Forelimb muscle (tissue), 1 donor: ENCODE measurements at regions not wholly inside any gene's neighbourhood (a gene's known extent, or its start where the extent isn't known, plus 50 kb on each side); places are given as distances from the start of the nearest gene placed in this dataset.
"Not testable (repeated sequence)": the region's sequence is repeated elsewhere in the genome, so short reads cannot be mapped to it uniquely, and the experiment has no call there.

Experiments used
- DNase-seq: peaks from one replicate; pipeline ENCODE4 v3.0.0-alpha.2; 2013; ENCODE audit warnings: low read depth

DNA sequence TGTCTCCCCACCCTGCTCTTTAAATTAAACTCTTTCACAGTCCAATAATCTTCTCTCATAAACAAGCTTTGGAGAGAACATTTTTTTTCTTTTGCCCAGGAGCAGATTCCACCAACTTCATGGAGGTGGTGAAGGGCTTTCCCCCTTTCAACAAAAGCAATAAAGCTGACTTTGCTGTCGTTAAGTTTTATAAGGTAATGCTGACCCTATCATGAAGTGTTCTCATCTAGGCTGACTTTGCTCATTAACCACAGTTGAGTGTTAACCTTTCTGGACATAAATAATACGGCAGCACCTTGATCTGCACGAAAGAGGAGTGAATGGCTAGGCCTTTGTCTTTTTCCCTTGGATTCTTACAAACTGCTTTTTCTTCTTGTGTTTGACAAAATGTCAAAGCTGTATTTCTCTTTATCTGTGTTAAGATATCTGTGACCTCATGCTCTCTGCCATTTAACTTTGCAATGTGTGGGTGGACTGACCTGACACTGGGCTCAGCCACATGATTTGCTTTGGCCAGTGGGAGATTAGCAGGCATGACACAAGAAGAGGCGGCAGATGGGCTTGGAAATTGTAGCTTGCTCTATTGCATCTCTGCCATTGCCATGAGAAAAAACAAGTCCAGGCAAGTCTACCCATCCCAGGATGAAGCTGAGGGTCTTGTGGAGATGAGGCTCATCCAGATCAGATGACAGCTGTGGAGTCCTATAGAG is 470.9 kb upstream of the CCDC196 start:
- no peak for DNase-seq

DNA sequence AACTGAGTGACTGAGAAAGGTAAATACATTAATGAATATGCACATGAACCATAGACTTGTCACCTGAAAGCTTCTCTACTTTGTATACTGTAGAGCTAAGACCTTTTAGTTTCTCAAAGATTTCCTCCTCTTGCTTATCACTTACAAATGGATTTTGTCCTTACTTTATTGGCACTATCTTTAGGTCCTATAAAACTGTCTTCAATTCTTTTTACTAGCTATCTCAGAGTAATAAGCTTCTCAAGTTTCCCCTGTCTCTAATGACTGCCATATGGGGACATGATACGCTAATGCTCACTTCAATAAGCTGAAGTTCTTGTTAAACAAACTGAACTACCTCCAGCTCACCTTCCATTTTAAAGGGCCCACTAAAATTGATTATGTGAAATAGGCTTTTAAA is 468.2 kb upstream of the CCDC196 start:
- DNase-seq: no peak

DNA sequence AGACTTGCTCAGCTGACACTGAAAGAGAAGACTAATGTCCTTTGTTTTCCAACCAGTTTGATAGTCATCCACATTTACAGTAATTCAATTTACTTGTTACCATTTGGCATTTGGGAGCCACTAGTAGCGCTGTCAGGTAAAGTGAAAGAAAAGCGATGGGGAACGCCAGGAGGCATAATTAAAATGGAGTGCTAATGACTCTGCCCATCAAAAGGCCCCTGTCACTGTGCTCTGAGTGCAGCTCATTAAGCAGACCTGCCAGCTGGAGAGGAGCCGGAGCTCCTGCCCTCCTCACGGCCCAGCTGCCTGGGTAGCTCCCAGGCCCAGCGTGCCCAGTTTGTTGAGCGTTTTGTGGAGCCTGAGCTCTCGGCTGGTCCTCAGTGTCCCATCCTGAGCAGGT is 463.6 kb upstream of the CCDC196 start:
- no peak for DNase-seq

DNA sequence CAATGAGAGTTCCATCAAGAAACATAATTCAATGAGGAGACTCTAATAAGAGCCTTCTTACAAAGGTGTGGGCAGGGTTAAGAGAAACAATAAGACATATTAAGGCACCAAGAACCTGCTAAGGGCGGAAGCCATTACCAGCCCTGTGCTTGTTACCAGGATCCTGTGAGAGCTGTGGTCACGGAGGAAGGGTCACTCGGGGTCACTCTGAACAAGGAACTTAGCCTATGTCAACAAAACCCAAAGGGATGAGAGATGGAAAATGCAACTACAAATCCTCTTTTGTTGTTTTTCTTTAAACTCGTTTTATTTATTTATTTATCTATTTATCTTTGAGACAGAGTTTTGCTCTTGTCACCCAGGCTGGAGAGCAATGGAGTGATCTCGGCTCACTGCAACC is 460.4 kb upstream of the CCDC196 start:
- DNase-seq: no peak

DNA sequence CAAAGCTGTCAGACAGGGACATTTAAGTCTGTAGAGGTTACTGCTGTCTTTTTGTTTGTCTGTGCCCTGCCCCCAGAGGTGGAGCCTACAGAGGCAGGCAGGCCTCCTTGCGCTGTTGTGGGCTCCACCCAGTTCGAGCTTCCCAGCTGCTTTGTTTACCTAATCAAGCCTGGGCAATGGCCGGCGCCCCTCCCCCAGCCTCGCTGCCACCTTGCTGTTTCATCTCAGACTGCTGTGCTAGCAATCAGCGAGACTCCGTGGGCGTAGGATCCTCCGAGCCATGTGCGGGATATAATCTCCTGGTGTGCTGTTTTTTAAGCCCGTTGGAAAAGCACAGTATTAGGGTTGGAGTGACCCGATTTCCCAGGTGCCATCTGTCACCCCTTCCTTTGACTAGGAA is 454.2 kb upstream of the CCDC196 start:
- not testable (repeated sequence) for DNase-seq

DNA sequence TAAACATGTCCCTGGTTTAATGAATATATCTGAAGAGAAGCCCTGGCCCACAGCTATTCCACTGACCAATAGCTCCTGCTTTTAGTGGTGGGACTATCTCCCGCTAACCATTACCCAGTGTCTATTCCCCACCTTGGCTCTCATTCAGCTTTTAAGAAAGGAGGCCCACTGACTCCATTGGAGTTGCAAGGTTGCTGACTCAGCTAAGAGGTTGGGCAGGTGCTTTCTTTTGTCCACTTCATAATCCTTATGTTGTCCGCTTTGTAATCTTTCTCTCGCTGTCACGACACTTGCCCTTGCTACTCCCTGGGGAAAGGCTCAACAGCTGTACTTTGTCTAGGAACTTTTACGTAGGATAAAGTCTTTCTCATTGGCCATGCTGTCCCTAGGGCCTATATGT is 453.4 kb upstream of the CCDC196 start:
- no peak for DNase-seq

DNA sequence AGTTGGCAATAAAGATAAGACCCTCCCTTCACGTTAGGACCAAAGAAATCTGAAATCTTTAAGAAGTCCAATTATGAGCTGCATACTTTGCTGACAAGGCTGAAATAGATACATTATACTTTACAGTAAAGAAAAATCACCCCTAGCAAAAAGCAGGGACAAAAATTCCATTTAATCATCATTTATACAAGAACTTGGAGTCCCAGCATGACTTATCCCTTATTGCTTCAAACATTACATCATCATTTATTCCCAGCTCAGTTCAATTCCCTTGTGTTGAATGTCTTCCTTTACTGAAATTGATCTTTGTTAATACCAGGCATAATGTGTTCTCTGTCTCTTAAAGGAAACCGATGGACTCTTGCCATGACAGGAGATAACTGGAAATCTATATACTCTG is 449.6 kb upstream of the CCDC196 start:
- DNase-seq: no peak

DNA sequence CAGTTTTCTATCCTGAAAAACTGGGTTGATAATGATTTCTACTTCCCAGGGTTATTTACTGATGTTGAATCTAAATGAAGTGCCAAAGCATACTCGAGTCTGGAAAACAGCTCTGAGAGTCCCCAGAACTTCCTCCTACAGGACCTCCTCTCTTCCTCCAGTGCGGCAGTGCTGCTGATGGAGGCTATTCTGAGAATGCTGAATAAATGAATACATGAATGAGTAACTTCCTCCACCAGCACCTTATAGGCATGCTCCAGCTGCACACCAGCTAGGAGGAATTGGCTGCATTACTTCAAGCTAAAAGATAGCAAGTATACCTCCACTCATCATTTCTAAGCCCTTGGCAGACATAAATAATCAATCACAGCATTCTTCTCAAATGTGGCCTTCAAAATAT is 448.8 kb upstream of the CCDC196 start:
- DNase-seq: no peak

DNA sequence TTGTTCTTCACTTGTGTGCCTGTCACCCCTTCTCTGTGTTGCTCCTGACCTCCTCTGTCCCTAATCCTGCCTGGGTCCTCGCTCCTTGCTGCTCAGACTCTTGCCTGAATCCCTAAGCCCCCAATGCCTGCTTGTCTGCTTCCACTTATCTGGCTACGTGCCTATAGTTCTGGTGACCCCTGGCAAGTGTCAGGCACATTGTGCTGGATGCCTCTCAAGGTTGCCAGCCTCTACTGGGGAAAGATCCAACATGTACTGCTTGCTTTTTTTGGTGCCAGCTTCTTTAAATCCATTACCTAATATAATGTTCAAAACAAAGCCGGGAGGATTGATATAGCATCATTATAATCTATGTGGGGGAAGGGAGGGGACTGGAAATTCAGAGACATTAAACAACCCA is 448.0 kb upstream of the CCDC196 start:
- DNase-seq: no peak

DNA sequence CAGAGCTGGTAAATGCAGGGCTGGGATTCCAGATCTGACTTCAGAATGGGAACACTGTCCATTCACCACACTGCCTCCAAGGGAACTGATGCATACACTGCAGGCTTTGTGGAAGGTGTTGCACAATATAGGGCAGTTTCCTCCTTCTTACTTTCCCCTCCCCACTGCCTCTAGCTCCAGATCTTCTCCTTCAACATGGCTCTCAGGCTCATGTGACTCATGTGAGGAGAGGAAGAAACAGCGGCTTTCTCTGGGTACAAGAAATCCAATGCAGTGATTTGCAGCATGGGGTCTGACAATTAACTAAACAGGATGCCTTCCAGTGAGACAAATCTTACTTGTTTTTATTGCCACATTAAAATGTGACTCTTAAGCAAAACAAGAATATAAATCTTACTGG is 447.6 kb upstream of the CCDC196 start:
- DNase-seq: no peak

DNA sequence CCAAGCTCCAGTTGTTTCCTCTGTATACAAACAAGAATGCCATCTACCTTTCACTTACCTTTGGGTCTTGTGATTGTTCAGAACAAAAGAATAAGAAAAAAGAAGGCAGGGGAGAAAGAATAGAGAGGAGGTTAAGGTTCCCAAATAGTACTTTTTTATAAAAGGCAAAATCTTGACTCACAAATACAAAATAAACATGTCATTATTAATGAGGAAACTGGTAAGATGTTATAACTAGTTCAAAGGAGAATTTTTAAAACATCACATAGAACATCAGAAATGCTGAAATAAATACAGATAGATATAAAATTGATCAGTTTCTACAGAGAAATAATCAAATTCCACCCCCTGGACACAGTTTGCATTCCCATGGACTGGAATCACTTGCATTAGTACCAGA is 446.7 kb upstream of the CCDC196 start:
- no peak for DNase-seq

DNA sequence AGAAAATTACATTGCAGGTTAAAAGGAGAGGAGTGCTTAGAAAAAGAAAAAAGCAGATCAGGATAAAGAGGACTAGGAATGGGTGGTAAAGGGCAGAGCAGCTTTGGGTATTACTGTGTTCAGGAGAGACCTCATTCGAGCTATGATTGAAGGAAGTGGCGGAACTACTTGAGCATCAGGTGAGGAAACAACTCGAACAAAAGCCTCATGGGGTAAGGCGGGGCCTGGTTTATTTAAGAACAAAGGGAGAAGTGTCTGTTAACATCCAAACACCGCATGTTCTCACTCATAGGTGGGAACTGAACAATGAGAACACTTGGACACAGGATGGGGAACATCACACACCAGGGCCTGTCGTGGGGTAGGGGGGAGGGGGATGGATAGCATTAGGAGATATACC is 444.6 kb upstream of the CCDC196 start:
- no peak for DNase-seq

DNA sequence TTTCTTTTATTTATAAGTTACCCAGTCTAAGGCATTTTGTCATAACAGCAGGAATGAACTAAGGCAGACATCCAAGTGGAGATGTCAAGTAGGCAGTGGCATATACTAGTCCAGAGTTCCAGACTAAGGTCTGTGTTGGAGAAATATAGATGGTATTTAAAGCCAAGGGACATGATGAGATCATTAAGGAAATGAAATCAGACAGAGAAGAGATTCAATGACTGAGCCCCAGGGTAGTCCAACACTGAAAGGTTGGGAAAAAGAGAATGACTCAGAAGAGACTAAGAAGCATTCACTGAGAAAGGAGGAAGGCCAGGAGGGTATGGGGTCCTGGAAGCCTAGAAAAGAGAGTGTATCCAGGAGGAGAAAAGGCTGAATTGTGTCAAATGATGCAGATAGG is 442.2 kb upstream of the CCDC196 start:
- no peak for DNase-seq

DNA sequence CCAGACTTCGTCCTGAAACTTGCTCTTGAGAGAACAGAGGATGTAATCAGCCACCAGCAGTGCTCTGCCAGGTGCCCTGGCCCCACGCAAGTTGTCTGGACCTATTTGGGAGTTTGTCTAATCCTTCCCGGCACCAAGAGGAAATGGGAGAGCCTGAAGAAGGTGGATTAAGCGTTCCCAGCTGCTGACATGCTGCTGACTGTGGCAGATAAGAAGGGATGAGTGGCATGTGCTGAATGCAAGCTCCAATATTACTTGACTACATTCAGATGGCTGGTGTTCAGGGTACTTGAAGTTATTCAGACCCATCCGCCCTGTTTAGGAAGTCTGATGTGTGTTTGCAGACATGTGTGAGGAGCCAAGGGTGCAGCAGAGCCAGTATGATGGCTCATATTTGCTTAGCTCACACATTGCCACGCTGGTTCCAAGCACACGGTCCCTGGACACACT is 440.6 kb upstream of the CCDC196 start:
- no peak for DNase-seq

DNA sequence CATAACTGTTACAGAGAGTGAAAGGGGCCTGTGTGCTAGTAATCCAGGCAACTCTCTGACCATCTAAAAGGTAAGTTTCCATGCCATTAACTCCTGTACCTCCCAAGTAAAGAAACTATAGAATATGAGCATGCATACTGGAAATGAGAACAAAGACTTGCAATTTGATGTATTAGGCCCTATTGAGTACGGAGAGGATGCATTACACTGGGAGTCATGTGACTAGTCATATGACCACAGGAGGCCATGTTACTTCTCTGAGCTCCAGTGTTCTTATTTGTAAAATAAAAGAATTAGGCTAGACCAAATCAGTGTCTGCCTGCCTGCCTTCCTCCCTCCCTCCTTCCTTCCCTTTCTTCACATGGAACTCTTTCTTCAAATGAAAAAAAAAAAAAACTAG is 440.1 kb upstream of the CCDC196 start:
- no peak for DNase-seq

DNA sequence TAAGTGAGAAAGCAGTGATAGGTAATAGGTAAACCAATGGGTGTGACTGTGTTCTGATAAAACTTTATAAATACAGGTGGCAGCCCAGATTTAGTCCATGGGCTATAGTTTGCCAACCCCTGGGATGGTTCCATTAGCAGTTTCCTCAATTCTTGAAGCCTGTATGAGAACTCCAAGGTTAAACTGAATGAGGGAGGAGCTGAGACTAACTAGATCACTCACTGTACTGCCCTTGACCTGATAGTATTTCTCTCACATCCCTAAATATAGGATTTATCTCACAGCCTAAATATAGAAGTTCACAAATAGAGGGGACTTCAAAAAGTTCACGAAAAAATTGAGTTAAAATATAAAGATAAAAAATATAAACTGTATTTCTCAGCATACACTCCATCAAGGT is 439.6 kb upstream of the CCDC196 start:
- DNase-seq: no peak

DNA sequence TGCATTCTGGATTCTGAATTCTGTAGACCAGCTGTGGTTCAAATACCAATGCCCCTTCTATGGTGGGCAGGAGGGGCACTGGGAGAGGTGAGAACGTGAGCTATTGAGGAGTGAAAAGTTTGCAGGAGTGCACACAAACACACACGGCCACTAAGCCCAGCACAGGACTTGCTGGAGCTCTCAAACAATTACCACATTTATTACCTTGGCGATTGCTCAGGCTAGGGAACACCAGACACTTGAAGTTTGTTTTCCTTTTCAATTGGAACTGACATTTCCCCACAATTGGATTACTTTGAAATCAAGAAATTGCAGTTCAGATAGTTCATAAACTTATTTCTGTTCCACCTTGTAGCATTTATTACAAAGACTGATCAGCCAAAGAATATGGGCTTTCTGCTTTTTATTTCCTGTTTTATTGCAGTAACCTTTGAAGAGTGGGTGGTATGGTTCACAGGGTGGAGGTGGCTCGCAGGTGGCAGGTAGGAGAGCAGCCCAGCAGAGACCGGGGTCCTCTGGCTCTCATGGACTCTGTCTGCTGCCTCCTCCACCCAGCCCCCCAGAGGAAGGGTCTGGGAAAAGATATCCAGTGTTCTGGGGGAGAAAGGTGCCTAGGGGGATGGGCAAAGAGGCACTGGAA is 429.8 kb upstream of the CCDC196 start:
- no peak for DNase-seq

DNA sequence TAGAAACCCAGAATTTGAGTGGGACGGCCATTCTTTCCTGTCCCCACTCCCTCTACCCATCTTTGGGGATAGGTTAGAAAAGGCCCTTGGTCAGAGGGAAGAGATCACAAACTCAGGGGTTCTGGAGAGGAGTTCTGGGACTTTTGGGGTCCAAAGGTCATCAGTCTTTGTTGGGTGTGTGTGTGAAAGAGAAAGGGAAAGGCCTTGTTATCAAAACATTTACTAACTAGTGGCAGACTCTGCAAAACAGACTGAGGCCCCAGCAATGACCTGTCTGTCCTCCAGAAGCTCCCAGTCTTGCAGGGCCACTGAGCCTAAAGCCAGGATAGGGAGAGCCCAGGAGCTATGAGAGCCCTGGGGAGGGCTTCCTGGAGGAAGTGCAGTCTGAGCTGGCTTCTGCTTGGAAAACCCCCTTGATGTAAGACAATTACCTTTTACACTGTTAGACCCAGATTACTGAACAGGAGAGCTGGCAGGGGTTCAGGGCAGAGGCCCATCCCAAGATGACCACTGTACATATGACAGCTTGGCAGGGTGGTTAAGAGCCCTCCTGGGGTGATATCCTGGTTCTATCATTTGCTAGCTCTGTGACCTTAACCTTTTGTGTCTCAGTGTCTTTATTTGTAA is 429.1 kb upstream of the CCDC196 start:
- no peak for DNase-seq

DNA sequence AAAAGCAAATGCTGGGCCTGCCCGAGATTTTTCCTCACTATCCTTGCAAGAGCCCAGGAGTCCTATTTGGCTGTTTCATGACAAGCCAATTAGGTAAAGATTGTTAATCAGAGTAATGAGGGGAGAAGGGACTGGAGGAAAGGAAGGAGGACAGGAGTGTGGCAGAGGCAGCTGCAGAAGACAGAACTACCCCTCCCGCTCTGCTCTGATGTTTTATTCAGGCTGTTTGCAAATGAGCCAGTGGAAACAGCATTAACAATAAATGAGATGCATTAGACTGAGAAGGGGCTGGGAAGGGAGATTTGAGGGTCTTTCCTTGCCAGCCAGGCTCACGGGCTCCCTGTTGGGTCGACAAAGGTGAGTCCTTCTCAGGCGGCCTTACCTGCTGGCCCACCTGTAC is 421.0 kb upstream of the CCDC196 start:
- no peak for DNase-seq

DNA sequence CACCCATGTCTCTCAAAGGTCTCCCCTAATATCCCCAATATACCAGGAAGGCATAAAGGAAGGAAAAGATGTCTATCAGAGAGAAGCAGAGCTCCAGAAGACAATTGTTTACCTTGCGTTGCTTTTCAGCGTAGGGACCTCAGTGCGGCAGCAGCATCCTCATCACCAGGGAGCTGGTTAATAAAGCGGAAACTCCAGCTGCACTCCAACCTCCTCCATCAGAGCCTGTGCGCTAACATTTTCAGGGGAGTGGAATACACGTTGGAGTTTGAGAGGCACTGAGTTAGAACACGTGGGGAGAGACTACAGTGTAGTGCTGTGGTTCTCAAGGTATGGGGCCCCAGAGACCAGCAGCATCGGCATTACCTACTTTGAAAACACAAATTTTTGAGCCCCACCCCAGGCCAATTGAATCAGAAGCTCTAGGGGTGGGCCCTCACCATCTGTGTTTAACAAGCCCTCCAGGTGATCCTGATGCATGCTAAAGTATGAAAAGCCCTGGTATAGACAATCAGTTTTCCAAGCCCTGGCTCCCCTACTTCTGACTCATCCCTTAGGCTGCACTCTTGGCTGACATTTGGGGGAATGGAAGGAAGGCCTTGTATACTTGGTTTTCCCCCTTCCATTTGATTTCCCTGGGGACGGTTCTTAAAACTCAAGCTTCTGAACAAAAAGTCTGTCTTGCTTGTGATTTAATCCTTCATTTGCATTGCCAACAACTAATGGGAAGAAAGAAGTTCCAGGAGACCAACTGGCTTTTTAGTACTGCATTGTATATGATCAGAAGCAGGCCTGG is 419.0 kb upstream of the CCDC196 start:
- DNase-seq: no peak

DNA sequence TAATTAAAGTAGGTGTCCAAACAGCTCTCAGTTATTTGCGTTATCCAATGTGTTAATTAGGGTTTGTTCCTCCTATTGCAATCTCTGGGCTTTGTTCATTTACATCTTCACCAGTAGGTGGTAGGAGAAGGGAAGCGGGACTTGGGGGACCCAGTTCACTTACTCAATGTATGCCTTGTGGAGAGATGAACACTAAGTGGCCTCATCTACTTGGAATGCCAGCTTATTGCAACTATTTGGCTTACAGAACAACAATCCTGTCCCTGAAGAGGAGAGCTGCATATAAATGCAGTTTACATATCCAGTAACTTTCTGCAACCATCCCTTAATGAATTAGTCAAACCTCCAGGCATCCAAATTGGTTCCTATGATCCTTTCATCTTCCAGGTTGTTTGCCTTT is 417.1 kb upstream of the CCDC196 start:
- DNase-seq: no peak

DNA sequence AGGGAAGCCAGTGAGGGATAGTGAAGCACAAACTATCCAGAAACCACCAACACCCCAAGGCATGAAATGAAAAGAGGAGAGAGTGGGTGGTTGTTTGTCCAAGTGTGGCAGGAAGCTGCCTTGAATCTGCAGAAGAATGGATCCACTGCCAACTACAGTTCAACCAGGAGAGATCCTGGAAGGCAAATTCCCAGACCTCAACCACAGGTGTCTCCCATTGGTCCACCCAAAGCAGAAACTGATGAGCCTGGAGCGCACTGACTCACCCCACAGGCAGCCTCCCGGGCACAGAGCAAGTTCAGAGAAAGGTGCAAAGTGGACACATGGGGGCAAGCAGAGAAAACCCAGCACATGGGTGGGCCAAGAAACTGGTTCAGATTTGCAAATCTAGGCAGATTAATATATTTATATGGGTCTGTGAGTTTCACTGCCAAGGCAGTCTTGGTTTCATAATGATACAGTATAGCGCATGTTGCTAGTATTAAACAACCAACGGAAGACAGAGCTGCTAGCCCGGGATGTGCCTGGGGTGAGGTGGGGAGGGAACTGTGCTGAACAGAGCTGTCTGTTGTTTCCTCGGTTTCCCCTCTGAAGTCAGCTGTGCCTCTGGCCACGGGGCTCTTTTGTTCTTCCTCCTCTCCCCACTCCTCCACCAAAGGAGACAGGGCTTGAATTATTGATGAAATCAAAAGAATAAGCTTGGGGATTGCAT is 416.2 kb upstream of the CCDC196 start:
- DNase-seq: no peak
